ENCODE measurements at regions not wholly inside any gene's neighbourhood (a gene's known extent, or its start where the extent isn't known, plus 50 kb on each side); places are given as distances from the start of the nearest gene placed in this dataset.

DNA sequence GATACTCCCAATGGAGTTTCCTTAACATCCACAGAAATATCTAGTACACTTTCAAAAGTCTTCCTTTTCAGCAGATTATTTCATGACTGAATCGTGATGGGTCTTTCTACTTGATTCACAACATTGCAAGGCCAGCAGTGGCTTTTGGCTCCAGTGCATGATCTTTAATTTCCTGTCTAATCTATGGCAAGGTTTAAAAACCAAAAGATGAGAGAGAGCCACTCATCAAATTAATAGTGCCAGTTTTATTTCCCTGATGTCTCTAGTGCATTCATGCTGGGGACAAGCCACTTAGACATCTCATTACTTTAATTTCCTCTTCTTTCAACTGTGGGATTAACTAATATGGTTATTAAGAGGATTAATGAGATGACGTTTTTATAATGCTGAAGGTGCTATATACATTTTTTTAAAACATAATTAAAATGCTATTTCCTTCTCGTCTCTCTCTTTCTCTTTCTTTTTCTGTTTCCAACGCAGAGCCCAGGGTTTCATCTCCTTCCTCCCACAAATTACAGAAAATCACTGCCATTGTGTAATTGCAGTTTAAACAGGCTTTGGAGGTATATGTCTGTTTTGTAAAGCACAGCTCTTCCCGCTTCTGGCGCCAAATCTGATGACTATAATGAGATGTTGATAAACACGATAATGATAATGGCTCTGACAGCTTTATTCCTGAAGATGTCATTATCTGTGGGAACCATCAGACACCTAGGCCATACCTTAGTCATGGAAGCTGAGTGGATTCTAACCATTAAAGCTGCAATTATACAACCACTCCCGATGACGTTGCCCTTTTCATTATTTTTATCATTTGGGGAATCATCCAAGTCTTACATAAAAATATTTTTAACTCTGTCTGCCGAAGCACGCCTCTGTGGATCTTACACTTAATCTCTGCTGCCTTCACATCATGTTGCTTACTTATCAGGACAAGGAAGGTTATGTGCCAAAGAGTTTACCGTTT is 103.1 kb upstream of the PPM1H start:
- TF ChIP-seq, protein P1, sequence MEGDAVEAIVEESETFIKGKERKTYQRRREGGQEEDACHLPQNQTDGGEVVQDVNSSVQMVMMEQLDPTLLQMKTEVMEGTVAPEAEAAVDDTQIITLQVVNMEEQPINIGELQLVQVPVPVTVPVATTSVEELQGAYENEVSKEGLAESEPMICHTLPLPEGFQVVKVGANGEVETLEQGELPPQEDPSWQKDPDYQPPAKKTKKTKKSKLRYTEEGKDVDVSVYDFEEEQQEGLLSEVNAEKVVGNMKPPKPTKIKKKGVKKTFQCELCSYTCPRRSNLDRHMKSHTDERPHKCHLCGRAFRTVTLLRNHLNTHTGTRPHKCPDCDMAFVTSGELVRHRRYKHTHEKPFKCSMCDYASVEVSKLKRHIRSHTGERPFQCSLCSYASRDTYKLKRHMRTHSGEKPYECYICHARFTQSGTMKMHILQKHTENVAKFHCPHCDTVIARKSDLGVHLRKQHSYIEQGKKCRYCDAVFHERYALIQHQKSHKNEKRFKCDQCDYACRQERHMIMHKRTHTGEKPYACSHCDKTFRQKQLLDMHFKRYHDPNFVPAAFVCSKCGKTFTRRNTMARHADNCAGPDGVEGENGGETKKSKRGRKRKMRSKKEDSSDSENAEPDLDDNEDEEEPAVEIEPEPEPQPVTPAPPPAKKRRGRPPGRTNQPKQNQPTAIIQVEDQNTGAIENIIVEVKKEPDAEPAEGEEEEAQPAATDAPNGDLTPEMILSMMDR (conservative IDR thresholded peaks at IDR 0.05) = no peak
- no peak for TF ChIP-seq ZFX (IDR thresholded peaks at IDR 0.05)
